Iris pigment epithelial cell (primary cell): ENCODE measurements at regions not wholly inside any gene's neighbourhood (a gene's known extent, or its start where the extent isn't known, plus 50 kb on each side); places are given as distances from the start of the nearest gene placed in this dataset.
"Not testable (repeated sequence)": the region's sequence is repeated elsewhere in the genome, so short reads cannot be mapped to it uniquely, and the experiment has no call there.

Experiments used
- DNase-seq: peaks from one replicate; pipeline ENCODE4 v3.0.0-alpha.2; 2011; ENCODE audit warnings: low read depth

DNA sequence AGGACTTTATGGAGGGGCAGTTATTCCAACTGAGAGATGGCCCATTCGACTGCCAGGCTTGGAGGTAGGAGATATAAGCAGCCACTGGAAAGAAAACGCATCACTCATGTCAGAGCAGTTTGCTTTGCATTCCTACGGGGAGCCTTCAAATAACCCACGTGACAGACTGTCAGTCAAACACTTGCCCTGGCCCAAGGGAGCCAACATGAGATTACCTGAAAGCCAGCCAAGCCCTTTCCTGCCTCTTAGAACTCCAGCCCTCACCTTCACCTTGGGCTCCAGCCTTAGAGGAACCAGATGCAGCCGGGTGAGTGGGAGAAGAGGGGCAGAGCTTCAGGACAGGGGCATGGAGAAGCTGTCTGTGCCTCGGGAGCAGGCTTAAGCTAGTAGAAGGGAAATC lies 95.3 kb upstream of the CXCL13 start:
- DNase-seq, result no peak

DNA sequence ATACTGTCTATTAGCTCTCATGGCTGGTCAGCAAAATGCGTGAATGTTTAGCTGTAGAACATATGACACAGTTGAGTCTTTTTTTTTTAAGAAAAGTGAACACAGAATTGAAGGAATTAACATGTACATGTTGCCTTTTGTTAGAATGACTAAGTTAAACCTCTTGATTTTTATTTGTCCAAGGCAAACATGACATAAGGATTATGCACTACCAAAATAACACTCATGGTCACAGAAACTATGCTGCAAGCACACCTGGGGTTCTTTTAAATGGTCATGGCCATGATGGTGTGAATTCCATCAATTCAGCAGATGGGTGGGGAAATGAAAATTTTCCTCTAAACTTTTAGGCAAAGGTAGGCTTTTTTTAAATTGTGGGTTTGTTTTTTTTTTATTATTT lies 80.1 kb upstream of the CXCL13 start:
- DNase-seq, result no peak

GRCh38 chr4:77527900-77528299 lies 77.7 kb upstream of the CXCL13 start:
- not testable (repeated sequence) for DNase-seq

GRCh38 chr4:77538144-77538543 lies 67.5 kb upstream of the CXCL13 start:
- peak; percentile 58 for DNase-seq

GRCh38 chr4:77538574-77539157 lies 67.0 kb upstream of the CXCL13 start:
- peak; percentile 25 for DNase-seq
